PC-3 (cell line): ENCODE measurements at regions not wholly inside any gene's neighbourhood (a gene's known extent, or its start where the extent isn't known, plus 50 kb on each side); places are given as distances from the start of the nearest gene placed in this dataset.

Experiments
- CTCF ChIP-seq: fragments of 300-600 bp; sonication (generic); conservative IDR thresholded peaks from 2 replicates; pipeline ENCODE4 v1.5.1; 2017; ENCODE audit warnings: antibody characterized with exemption, low read depth, mild to moderate bottlenecking, low read length
- EZH2 ChIP-seq: fragments of 300-600 bp; sonication (generic); IDR thresholded peaks from one replicate; pipeline ENCODE4 v1.6.1; 2017; ENCODE audit warnings: antibody characterized with exemption, mild to moderate bottlenecking, low read length; ENCODE audit not compliant: unreplicated experiment
- EZH2phosphoT487 ChIP-seq: fragments of 300-600 bp; sonication (generic); IDR thresholded peaks from 2 replicates; pipeline ENCODE4 v1.6.1; 2018; ENCODE audit warnings: mild to moderate bottlenecking, antibody characterized with exemption, low read length, borderline replicate concordance

GRCh38 chr18:2310886-2311285 lies 260.4 kb downstream of the METTL4 start:
- TF ChIP-seq CTCF (no peak), EZH2phosphoT487 (no peak), EZH2 (no peak)
